Liver (tissue), 8 donors: ENCODE measurements at regions not wholly inside any gene's neighbourhood (a gene's known extent, or its start where the extent isn't known, plus 50 kb on each side); places are given as distances from the start of the nearest gene placed in this dataset.
"Not testable (repeated sequence)": the region's sequence is repeated elsewhere in the genome, so short reads cannot be mapped to it uniquely, and the experiment has no call there.

Experiments
- DNase-seq: peaks from one replicate; pipeline ENCODE4 v3.0.0-alpha.2; 2017; ENCODE audit warnings: low spot score
- H3K27ac ChIP-seq, 2 donors: one replicate each; pipeline ENCODE4 v1.7.0; 2013; ENCODE audit warnings: inconsistent platforms in 2 of 2, low read length in 2 of 2, control low read depth in 1 of 2, low read depth in 1 of 2, mild to moderate bottlenecking in 1 of 2
- H3K27me3 ChIP-seq, 4 donors: one replicate each; pipeline versions ENCODE4 v1.6.1 to v1.7.0; 2013; ENCODE audit warnings: low read length in 3 of 4, inconsistent platforms in 1 of 4, mild to moderate bottlenecking in 1 of 4, moderate library complexity in 1 of 4; ENCODE audit not compliant: control insufficient read depth in 4 of 4, insufficient read depth in 4 of 4
- H3K36me3 ChIP-seq, 4 donors: one replicate each; pipeline versions ENCODE4 v1.6.1 to v1.7.0; 2013; ENCODE audit warnings: low read length in 3 of 4, mild to moderate bottlenecking in 3 of 4, low read depth in 1 of 4, moderate library complexity in 1 of 4; ENCODE audit not compliant: control insufficient read depth in 4 of 4, insufficient read depth in 3 of 4
- H3K4me1 ChIP-seq, 4 donors: one replicate each; pipeline versions ENCODE4 v1.6.1 to v1.7.0; 2013; ENCODE audit warnings: low read length in 3 of 4, mild to moderate bottlenecking in 3 of 4, moderate library complexity in 1 of 4; ENCODE audit not compliant: control insufficient read depth in 4 of 4, insufficient read depth in 4 of 4
- H3K4me3 ChIP-seq, 3 donors: one replicate each; pipeline versions ENCODE4 v1.6.1 to v1.7.0; 2013; ENCODE audit warnings: low read length in 3 of 3, control low read depth in 1 of 3, low read depth in 1 of 3, mild to moderate bottlenecking in 1 of 3
- H3K9ac ChIP-seq, 2 donors: one replicate each; pipeline ENCODE4 v1.7.0; 2013; ENCODE audit warnings: low read length in 2 of 2, mild to moderate bottlenecking in 2 of 2, moderate library complexity in 2 of 2, control low read depth in 1 of 2, low read depth in 1 of 2
- H3K9me3 ChIP-seq, 4 donors: one replicate each; pipeline versions ENCODE4 v1.6.1 to v1.7.0; 2013; ENCODE audit warnings: low read length in 3 of 4; ENCODE audit not compliant: control insufficient read depth in 4 of 4
- FOXA1 ChIP-seq: IDR thresholded peaks from 2 replicates; pipeline ENCODE4 v1.6.1; 2016; ENCODE audit warnings: antibody characterized with exemption
- FOXA2 ChIP-seq: IDR thresholded peaks from 2 replicates; pipeline ENCODE4 v1.6.1; 2016; ENCODE audit warnings: antibody characterized with exemption
- HNF4A ChIP-seq, 2 donors: conservative IDR thresholded peaks; 2 replicates each; pipeline ENCODE4 v1.6.1; 2016; ENCODE audit warnings: antibody characterized with exemption in 2 of 2, mild to moderate bottlenecking in 2 of 2
- JUND ChIP-seq, 2 donors: IDR thresholded peaks; 2 replicates each; pipeline ENCODE4 v1.6.1; 2016; ENCODE audit warnings: antibody characterized with exemption in 2 of 2
- RXRA ChIP-seq, 2 donors: IDR thresholded peaks; 2 replicates each; pipeline ENCODE4 v1.6.1; 2017 to 2018; ENCODE audit warnings: antibody characterized with exemption in 2 of 2, mild to moderate bottlenecking in 1 of 2
- TAF1 ChIP-seq: conservative IDR thresholded peaks from 2 replicates; pipeline ENCODE4 v1.6.1; 2016; ENCODE audit warnings: antibody characterized with exemption, mild to moderate bottlenecking
- WGBS: extraction: QIAGEN DNeasy Blood & Tissue Kit; methylation state at CpG from one replicate; pipeline ENCODE4 v1.1.7; 2013; 5-methylcytosine and 5-hydroxymethylcytosine counted together
- TF ChIP-seq, protein P1 (sequence below): IDR thresholded peaks from 2 replicates; pipeline ENCODE4 v1.6.1; 2016; ENCODE audit warnings: antibody characterized with exemption
- TF ChIP-seq, protein P2 (sequence below): IDR thresholded peaks from 2 replicates; pipeline ENCODE4 v1.6.1; 2016; ENCODE audit warnings: antibody characterized with exemption, mild to moderate bottlenecking
- TF ChIP-seq, protein P3 (sequence below): IDR thresholded peaks from 2 replicates; pipeline ENCODE4 v1.6.1; 2016; ENCODE audit warnings: antibody characterized with exemption
- TF ChIP-seq, protein P4 (sequence below): IDR thresholded peaks from 2 replicates; pipeline ENCODE4 v1.6.1; 2016; ENCODE audit warnings: antibody characterized with exemption
- TF ChIP-seq, protein P5 (sequence below): fragments of 150-350 bp; IDR thresholded peaks from 2 replicates; pipeline ENCODE4 v1.5.1; 2017; ENCODE audit warnings: improper control_type of control experiment, low read depth, low read length; ENCODE audit not compliant: missing input control
- donor health status: healthy.
- donor health status: healthy.
- donor health status: healthy.
- donor health status: healthy.
- donor health status: healthy.

DNA sequence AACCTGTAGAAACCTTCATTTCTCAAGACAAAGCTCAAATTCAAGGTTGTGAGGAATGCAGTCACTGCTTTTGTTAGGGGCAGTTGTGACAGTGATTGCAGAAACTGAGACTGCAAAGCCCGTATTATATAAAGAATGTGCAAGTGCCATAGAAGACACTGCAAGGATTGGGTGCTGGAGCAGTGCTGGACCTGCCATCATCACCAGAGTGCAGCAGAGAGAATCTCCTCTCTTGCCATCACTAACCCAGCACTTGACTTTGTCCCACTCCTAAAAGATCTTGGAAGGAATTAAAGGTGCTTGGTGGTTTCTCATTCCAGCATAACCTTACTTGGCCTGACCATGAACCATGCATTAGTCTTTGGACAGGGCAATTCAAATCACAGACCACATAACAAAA lies 81.1 kb upstream of the VKORC1L1 start:
- not testable (repeated sequence) for H3K36me3 ChIP-seq, H3K4me3 ChIP-seq, H3K9ac ChIP-seq, H3K27me3 ChIP-seq, DNase-seq, H3K9me3 ChIP-seq, H3K4me1 ChIP-seq, H3K27ac ChIP-seq
- WGBS, result 88% methylated on average over 1 of the region's 1 CpG

DNA sequence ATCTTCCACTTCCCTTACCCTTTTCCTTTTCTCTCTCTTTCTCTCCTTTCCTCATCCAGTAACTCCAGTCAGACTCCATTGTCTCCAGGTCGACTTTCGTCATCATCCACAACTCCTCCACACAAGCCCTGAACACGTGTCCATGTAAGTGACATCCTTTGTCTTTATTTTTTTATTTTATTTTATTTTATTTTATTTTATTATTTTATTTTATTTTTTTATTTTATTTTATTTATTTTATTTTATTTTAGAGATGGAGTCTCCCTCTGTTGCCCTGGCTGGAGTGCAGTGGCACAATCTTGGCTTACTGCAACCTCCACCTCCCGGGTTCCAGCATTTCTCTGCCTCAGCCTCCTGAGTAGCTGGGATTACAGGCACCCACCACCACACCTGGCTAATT lies 80.1 kb upstream of the VKORC1L1 start:
- not testable (repeated sequence) for DNase-seq, H3K4me1 ChIP-seq, H3K36me3 ChIP-seq, H3K27ac ChIP-seq, H3K9me3 ChIP-seq, H3K27me3 ChIP-seq, H3K9ac ChIP-seq, H3K4me3 ChIP-seq
- WGBS, result 95% methylated on average over 4 of the region's 4 CpGs

DNA sequence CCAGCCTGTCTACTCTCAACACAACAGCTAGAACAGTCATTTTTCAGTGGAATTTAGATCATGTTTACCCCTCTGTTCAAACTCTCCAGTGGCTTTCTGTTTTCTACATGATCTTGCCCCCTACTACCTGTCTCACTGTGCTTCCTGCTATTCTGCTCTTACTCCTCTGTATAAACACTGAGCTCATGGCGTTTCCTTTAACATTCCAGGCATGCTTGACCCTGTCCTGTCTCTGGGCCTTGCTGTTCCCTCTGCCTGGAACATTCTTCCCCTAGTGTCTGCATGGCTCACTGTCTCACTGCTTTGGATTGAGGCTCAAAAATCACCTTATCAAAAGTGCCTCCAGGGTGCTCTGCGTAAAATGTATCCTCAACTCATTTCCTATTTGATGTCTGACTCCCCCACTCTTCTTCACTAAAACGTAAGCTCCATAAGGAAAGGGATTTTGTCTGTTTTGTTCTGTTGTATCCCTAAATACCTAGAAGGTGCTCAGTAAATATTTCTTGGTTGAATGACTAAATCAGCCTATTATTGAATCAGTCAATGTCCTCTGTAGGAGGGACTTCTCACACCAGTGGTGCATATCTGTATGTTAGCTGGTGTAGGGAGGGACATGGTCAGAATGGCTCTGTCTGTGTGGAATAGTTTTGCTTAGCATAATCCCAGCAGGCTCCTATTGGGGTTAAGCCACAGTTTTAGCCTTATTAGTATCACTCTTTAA lies 78.0 kb upstream of the VKORC1L1 start:
- not testable (repeated sequence) for H3K4me3 ChIP-seq, H3K9me3 ChIP-seq, H3K27ac ChIP-seq, H3K27me3 ChIP-seq, H3K9ac ChIP-seq, DNase-seq, H3K4me1 ChIP-seq, H3K36me3 ChIP-seq
- 84% methylated on average over 3 of the region's 3 CpGs for WGBS

DNA sequence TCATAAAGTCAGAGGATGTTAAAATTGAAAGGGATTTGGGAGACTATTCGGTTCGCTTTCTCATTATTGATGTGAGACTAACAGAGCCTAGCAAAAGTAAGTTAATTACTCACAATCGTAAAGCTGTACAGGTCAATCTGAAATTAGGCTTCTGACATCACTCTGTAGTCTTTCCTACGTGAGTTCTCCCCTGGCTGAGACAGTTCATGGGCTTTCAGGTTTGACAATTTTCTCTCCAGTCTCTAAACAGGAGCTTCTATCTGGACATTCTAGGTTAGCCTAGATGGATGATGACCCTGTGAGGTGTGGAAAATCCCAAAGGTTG lies 77.5 kb upstream of the VKORC1L1 start:
- WGBS, result 91% methylated on average over 4 of the region's 4 CpGs
- DNase-seq, H3K4me1 ChIP-seq, H3K36me3 ChIP-seq, H3K9ac ChIP-seq, H3K27me3 ChIP-seq, H3K4me3 ChIP-seq, H3K27ac ChIP-seq, H3K9me3 ChIP-seq: not testable (repeated sequence)

DNA sequence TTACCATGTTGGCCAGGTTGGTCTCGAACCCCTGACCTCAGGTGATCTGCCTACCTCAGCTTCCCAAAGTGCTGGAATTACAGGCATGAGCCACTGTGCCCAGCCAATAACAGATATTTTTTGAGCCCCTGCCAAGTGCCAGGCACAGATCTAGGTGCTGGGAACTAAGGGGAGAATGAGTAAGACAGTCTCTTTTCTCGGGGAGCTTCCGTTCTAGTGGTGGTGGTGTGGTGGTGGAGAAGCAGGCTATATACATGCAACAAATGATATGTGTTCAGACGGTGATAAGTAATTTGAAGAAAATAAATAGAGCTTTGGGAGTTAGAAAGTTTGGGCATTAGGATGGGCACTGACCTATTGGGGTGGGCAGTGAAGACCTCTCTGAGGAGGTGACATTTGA lies 76.7 kb upstream of the VKORC1L1 start:
- Histone ChIP-seq H3K9ac (no peak overlapping the region), H3K27ac (no peak overlapping the region), H3K4me3 (no peak overlapping the region), H3K36me3 (peaks cover 0 to 2% (median 0%) of the 10 kb centered on the region in 4 donors), H3K9me3 (no peaks in the 10 kb centered on the region), H3K4me1 (no peaks in the 10 kb centered on the region), H3K27me3 (no peaks in the 10 kb centered on the region)
- DNase-seq, result no peak
- 94% methylated on average over 4 of the region's 4 CpGs for WGBS
- TF ChIP-seq FOXA2 (no peak), RXRA (IDR thresholded peaks at IDR 0.05) (no peak), HNF4A (conservative IDR thresholded peaks at IDR 0.05) (no peak), JUND (IDR thresholded peaks at IDR 0.05) (no peak), TAF1 (no peak), FOXA1 (no peak)
- TF ChIP-seq, protein P1, sequence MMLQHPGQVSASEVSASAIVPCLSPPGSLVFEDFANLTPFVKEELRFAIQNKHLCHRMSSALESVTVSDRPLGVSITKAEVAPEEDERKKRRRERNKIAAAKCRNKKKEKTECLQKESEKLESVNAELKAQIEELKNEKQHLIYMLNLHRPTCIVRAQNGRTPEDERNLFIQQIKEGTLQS, result no peak
- TF ChIP-seq, protein P2, sequence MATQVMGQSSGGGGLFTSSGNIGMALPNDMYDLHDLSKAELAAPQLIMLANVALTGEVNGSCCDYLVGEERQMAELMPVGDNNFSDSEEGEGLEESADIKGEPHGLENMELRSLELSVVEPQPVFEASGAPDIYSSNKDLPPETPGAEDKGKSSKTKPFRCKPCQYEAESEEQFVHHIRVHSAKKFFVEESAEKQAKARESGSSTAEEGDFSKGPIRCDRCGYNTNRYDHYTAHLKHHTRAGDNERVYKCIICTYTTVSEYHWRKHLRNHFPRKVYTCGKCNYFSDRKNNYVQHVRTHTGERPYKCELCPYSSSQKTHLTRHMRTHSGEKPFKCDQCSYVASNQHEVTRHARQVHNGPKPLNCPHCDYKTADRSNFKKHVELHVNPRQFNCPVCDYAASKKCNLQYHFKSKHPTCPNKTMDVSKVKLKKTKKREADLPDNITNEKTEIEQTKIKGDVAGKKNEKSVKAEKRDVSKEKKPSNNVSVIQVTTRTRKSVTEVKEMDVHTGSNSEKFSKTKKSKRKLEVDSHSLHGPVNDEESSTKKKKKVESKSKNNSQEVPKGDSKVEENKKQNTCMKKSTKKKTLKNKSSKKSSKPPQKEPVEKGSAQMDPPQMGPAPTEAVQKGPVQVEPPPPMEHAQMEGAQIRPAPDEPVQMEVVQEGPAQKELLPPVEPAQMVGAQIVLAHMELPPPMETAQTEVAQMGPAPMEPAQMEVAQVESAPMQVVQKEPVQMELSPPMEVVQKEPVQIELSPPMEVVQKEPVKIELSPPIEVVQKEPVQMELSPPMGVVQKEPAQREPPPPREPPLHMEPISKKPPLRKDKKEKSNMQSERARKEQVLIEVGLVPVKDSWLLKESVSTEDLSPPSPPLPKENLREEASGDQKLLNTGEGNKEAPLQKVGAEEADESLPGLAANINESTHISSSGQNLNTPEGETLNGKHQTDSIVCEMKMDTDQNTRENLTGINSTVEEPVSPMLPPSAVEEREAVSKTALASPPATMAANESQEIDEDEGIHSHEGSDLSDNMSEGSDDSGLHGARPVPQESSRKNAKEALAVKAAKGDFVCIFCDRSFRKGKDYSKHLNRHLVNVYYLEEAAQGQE, result no peak
- TF ChIP-seq, protein P3, sequence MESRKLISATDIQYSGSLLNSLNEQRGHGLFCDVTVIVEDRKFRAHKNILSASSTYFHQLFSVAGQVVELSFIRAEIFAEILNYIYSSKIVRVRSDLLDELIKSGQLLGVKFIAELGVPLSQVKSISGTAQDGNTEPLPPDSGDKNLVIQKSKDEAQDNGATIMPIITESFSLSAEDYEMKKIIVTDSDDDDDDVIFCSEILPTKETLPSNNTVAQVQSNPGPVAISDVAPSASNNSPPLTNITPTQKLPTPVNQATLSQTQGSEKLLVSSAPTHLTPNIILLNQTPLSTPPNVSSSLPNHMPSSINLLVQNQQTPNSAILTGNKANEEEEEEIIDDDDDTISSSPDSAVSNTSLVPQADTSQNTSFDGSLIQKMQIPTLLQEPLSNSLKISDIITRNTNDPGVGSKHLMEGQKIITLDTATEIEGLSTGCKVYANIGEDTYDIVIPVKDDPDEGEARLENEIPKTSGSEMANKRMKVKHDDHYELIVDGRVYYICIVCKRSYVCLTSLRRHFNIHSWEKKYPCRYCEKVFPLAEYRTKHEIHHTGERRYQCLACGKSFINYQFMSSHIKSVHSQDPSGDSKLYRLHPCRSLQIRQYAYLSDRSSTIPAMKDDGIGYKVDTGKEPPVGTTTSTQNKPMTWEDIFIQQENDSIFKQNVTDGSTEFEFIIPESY, result no peak
- TF ChIP-seq, protein P4, sequence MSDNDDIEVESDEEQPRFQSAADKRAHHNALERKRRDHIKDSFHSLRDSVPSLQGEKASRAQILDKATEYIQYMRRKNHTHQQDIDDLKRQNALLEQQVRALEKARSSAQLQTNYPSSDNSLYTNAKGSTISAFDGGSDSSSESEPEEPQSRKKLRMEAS, result no peak
- TF ChIP-seq, protein P5, sequence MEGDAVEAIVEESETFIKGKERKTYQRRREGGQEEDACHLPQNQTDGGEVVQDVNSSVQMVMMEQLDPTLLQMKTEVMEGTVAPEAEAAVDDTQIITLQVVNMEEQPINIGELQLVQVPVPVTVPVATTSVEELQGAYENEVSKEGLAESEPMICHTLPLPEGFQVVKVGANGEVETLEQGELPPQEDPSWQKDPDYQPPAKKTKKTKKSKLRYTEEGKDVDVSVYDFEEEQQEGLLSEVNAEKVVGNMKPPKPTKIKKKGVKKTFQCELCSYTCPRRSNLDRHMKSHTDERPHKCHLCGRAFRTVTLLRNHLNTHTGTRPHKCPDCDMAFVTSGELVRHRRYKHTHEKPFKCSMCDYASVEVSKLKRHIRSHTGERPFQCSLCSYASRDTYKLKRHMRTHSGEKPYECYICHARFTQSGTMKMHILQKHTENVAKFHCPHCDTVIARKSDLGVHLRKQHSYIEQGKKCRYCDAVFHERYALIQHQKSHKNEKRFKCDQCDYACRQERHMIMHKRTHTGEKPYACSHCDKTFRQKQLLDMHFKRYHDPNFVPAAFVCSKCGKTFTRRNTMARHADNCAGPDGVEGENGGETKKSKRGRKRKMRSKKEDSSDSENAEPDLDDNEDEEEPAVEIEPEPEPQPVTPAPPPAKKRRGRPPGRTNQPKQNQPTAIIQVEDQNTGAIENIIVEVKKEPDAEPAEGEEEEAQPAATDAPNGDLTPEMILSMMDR, result no peak
